DMS53 (cell line): ENCODE measurements at regions not wholly inside any gene's neighbourhood (a gene's known extent, or its start where the extent isn't known, plus 50 kb on each side); places are given as distances from the start of the nearest gene placed in this dataset.

Source experiments
- DNase-seq: peaks from one replicate; lab custom pipeline; 2025; lab: John Stamatoyannopoulos, UW

DNA sequence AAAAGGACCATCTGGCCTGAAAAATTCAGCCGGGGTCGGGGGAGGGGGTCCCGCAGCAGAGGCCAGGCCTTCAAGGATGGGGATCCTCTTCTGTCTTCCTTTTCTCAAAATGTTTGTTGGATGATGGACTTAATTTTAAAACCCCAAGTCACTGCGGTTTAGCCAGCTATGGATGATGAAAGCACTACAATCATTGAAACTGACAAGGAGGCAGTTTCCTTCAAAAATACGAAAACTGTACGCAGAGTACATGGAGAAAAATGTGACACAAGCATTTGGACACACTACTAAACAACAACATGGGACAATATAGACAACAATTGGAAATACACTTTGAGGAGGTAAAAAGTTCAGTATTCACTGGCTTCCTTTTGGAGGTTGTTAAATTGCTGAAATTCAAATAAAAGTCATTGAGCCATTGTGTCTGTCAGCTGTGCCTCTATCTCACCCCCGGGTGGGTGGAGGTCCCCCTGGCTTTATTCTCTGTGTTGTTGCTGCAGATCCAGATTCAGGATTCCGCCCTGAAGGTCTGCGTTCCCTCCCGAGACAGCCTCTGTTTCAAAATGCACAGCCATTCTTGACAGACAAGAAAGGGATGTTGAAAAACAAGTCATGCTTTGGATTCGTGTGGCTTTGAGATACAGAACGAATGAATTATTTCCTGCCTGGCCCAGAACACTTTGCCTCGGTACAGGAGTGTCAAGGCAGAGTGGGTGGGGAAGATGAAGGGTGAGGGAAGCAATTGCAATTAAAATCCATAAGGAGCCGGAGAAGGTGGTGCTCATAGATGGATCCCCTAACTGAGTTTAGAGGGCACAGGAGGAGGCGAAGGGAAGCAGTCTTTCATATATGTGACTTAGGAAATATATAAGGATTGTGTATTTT lies 118.2 kb downstream of the TTLL2 start:
- DNase-seq: no peak

DNA sequence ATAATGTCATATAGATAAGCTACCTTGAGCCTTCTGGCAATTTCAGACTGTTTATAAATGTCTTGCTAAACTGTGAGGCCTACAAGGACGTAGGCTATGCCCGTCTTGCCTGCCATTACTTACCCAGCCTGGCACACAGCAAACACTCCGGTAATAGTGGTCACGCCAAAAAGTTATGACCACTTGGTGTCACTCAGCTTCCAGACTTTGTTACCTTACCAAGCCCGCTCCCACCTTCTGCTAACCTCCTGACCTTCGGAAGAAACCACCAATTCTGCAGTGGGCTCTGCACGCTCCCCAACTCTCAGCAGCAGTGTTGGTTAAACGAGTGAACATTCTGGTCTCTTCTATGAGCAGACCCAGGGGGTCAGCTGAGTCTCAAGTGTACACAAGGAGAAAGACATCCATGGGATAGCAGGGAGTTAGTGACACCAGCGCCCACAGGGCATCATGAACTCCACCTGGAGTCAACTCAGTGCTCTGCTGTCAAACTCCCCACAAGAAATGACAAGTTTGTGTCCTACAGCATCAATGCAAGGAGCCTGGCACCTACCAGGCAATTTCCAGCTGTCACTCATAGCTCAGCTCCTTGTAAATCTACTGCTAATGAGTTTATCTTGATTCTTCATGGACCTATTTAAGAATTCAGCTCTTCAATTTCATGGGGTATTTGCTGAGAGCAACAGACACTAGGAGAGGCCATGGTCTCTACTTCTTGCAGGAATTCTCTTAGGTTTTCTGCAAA lies 119.9 kb downstream of the TTLL2 start:
- DNase-seq: no peak

DNA sequence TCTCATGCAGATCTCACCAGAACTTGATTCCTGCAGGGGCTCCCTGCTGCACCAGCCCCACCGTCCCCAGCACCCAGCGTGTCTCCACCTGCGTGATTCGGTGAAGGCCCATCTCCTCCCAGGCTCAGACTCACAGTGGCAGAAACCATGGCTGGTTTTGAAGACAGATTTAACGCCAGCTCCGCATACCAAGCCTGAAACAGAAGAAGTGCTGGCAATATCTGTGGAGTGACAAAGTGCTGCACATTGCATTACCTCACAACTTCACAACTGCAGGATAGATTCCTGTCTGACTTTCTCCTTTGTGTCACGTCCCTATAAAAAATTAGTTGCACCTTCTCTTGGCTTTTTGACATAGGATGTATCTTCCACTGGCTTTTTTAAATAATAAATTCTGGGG lies 120.7 kb downstream of the TTLL2 start:
- DNase-seq: no peak

DNA sequence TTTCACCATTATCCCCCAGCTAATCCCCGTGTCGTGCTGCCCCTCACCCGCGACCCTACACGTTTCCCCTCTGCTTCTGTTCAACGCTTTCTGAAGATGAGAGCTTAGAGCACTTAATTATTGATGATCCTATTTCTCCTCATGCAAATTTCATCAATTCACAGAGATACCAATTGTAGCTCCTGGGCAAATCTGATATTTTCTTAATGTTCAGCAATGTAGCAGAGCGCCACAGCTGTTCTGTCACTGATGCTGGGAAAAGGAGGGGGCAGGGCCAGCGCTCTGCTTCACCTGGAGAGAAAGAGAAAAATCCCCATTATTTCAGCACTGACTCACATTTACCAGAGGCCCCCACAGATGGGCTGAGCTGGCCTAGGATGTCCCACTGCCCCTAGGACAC lies 121.2 kb downstream of the TTLL2 start:
- no peak for DNase-seq

DNA sequence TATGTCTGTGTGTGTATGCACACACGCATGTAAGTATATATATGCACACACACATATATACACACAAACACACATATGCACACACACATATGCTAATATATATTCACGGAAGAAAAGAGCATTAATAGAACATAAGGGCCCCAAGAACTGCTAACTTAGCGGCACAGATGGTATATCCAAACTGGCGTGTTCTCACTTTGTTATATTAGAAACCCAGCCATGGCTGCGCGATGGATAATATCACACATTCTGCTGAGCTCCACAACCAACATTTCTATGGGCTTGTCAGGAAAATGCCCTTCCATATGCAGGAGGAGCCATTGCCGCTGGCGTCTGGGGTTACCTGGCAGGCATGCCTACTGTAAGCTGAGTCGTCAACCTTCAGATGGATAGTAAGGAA lies 122.1 kb downstream of the TTLL2 start:
- no peak for DNase-seq

DNA sequence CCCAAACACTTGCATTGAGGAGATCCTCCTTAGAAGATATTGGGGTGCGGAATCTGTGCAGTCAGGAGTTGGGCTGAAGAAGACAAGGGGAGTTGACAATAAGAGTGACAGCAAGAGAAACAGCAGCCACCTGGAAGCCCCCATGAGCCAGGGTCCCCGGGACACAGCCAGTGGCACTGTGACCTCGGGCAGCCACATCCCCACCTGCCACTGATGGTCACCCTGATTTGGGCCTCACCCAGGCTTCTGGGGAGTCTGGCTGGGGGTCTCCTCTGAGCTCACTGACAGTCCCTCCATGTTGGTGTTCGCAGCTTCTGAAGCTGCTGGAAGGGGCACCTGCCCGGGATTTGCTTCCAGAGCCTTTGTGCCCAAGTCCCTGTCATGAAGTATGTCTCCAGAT lies 123.5 kb downstream of the TTLL2 start:
- no peak for DNase-seq

DNA sequence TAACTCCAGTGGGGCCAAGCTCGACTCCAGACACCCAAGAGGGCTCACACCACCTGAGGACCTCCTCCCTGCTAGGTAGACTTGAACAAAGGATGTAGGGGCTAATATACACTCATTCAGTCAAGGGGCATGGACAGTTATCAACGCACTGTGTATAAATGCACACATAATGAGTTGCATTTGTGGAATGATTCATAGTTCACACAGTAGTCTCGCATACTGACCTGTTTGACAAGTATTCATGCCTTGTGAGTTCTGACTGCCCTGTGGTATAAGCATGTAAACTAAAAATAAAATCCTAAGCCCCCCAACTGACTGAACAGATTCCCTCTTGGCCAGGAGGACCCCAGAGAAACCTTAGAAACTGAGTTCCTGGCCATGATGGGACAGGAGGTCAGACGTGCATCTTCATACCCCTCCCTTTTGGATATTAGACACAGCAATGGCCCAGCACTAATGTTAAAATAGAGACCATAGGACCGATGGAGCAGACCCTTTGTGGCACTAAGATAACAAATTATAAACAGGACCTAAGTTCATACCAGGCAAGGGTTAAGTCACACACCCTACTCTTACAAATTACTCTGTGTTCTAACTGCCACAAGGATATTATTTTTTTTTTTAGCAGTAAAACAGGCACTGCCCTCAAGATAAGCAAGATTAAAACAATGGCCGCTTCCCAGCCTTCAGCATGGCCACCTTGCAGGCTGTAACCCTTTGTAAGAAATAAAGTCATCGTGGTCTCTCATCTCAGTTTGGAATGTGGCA lies 124.4 kb downstream of the TTLL2 start:
- DNase-seq: peak; percentile 19

DNA sequence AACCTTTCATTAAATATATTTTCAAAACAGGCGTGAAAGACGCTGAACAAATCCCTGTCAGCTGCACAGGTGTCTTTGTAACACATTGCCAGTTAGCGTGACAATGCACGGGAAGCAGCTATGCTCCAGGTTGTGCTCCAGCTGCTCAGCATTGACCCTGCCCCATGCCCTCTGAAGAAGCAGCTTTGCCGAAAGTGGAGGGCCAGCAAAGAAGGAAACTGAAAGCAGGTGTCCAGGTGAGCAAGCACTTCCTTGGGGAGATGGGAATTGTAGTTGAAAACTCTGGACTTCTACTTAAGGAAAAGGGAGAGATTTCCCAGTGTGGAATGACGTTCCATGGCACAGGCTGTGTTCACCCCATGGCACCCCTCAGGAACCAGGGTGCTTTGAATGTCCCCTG lies 125.7 kb downstream of the TTLL2 start:
- peak; percentile 85 for DNase-seq

DNA sequence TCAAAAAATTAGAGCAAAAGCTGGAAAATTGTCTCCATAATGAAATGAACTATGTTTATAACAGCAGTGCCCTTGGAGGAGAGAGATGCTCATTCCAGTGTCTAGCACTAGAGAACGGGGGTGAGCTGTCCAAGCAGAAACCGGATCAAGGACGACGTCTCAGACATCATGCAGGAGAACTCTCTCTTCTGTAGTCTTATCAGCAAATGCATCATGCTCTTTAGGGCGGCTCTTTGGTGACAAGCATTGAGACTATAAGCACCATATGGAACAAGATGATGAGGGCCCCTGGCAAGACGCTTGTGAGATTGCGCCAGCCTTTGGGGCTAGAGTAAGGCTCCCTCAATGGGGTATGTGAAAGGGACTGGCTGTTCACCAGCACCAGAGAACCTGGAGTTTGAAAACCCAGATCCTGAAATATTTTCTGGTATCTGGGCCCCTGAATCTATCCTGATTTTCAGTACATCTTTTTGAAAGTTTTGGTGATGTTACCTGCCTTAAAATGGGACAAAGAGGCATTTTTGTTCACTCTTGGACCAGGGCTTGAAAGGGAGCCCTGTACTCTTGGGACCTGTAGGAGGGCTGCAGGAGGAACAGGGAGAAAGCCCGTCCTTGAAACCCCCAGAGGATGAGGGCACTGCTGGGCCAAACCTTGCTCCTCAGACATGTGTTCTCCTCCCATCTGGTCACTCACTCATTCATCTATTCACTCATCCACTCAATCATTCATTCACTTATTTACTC lies 127.6 kb downstream of the TTLL2 start:
- peak; percentile 29 for DNase-seq

DNA sequence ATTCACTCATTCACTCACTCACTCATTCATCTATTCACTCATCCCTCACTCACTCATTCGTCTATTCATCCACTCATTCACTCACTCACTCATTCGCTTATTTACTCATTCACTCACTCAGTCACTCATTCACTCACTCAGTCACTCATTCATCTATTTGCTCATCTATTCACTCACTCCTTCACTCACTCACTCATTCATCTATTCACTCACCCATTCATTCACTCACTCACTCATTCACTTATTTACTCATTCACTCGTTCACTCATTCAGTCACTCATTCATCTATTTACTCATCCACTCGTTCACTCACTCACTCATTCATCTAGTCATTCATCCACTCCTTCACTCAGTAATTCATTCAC lies 128.2 kb downstream of the TTLL2 start:
- DNase-seq: no peak

DNA sequence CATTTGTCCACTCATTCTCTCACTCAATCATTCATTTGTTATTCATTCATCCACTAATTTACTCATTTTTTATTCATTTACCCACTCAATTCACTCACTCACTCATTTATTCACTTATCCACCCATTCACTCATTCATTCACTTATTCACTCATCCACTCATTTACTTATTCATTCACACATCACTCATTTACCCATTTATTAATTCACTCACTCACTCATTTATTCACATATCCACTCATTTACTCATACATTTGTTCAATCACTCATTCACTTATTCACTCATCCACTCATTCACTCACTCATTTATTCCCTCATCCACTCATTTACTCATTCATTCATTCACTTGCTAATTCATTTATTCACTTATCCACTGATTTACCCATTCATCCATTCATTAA lies 129.1 kb downstream of the TTLL2 start:
- no peak for DNase-seq

DNA sequence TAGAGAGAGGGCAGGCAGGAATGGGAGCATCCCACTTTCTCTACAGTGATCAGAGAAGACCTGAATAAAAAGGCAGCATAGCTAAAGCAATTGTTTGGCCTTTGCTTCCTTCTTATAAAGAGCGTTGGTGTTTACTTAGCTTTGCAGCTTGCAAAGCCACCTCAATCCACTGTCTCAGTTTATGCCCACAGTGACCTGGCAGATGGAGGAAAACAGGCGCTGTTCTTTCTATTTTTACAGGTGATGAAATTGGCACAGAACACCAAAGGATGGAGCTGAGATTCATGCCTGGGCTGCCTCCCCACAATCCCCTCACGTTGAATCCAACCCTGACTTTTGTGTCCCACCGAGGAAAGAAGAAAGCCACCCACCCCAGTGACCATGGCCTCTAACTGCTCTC lies 130.5 kb downstream of the TTLL2 start:
- DNase-seq: peak; percentile 60

DNA sequence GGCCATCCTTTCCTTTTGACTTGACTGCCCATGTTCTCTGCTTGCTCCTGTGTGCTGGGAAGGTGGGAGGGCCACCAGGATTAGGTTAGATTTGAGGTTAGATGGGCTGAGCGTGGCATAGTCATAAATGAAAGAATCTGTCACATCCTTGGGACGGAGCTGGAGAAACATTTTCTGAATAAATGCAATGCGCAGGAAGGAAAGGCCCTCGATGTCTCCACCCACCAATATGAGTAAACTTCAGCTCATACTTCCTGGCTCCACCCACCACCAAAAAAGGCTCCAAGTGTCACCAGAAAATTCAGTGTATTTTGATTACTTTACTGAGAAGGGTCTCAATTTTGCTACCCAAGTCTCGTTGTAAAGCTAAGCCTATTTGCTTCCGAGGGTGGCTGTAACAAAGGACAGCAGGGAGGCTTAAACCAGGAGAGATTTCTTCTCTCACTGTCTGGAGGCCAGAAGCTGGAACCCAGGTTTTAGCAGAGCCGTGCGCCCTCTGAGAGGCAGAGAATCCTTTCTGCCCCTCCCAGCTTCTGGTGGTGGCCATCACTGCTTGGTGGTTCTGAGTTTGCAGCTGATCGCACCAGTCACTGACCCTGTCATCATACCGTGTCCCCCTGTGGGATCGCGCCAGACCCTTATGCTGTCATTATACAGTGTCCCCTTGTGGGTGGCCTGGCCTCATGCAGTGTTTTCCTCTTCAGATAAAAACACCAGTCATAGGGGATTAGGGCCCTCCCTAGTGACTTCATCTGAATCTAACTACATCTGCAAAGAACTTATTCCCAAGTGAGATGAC lies 137.8 kb downstream of the TTLL2 start:
- no peak for DNase-seq

DNA sequence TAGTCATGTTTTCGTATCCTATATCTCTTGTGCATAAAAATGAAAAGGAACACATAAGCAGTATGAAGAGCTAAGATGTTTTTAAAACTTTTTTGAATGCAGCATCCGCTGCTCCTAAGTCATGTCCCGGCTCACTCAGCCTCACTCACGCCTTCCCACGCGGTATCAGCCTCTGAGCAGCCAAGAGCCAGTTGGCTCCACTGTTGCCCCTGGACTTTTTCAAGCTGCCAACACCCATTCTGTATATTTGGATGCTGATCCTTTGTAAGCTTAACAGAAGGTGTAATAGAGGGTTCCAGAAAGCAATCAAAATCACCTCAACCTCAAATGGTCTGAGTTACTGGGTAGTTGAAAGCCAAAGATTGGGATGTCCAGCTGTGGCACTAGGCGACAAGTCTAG lies 139.3 kb downstream of the TTLL2 start:
- no peak for DNase-seq

DNA sequence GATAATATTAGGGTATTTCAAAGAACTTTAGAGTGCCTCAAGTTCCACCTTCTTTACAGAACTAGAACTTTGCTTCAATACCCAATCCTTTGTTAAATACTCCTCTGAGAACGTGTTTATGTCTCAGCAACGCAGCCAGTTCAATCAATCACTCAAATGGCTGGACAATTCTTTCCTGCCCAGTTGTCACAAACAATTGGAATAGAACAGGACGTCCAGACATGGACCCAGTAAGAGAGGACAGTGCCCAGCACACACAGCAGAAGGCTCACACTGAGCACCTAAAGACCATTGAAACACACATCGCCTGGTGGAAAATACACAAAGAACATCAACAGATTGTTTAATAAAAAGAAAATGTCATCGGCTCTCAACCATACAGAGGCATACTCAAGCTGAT lies 140.6 kb downstream of the TTLL2 start:
- no peak for DNase-seq

DNA sequence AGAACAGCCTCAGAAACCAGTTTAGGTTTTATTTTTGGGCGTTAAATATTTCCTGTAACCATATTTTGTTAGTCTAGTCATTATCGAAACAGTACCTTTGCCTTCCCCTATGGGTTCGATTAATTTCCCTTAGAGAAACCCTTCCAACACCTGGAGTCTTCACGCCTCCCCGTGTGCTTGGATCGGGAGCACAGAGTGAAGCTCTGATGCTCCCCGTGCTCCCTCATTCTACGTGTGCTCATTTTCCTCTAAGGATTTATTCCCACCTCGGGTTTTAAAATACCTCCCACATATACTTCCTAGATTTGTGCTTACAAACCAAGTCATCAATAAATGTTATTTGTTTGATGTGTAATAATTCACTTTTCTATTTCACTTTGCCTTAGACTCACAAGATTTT lies 142.4 kb downstream of the TTLL2 start:
- no peak for DNase-seq

DNA sequence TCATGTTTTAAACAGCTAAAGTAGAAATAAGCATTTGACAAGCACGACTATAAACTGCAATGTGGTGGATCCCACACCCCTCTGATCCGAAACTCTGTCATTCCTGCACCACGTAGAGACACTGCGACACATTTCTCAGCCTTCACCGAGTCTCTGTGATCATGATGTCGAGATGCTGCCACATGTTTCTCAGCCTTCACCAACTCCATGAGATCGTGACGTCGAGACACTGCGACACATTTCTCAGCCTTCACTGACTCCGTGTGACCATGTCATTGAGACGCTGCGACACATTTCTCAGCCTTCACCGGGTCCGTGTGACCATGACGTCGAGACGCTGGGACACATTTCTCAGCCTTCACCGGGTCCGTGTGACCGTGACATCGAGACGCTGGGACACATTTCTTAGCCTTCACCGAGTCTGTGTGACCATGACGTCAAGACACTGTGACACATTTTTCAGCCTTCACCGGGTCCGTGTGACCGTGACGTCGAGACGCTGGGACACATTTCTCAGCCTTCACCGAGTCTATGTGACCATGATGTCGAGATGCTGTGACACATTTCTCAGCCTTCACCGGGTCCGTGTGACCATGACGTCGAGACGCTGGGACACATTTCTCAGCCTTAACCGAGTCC lies 143.0 kb downstream of the TTLL2 start:
- DNase-seq: no peak

DNA sequence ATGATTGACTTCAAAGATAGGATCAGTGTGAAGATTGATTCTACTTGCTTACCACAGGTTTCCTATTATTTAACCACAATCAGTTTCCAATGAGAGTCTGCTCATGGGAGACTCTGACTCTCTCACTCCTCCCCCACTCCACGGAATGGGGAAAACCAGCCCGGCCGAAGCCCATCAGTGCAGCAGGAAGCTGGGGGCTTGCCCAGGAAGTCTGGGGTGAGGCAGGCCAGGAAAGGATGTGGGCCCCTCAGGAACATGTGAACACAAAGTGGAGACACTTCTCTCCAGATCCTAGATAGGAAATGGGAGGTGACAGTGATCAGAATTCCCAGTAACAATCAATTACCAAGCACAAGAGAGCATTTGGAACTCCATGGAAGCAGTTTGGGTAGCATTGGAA lies 144.2 kb downstream of the TTLL2 start:
- DNase-seq: no peak

DNA sequence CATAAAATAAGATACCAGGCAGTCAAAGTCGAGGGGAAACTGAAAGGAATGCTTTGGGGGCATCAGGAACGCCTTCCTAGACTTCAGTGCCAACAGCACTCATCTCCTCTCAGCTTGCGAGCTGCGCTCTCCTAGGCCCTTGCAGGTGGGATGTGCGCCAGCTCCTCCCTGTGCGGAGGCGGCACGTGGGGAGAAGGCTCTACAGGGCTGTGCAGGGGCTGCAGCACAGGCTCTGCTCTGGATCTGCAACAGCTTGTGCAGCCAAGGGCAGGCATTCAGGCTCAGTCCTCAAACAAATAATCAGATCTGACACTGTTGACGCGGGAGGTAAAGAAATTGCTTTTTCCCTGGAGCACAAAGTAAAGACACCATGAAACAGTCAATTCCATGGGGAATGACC lies 144.8 kb downstream of the TTLL2 start:
- no peak for DNase-seq

DNA sequence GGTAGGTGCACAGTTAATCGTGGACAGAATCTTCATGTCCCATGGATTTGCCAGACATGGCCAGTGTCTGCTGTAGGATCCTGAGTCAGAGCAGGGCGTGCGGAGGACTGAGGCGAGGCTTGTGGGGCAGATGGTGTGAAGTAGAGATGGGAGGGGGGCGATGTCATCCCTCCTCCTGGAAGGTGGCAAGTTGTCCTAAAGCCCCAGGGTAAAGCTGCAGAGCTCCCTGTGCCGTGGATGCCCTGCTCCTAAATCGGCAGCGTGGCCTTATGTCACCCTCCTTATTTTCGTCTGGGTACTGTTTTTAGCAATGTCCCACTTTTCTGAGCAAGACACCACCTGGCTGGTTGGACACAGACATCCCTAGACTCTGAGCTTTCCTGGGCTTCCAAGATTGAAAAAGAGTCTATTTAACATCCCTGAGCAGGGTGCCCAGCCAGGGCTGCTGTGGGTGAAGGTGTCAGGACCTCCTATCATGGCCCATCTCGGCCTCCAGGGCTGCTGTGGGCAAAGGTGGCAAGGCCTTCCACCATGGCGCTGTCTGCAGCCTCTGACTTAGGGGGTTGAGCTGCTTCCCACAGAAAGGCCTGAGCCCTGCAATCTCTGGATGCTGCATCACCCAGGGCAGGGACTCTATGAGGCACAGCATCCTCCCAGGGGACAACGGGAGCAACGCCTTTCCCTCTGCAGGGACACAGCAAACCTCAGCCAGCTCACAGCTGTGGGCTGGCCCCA lies 145.4 kb downstream of the TTLL2 start:
- DNase-seq: no peak
